ENCODE measurements at regions not wholly inside any gene's neighbourhood (a gene's known extent, or its start where the extent isn't known, plus 50 kb on each side); places are given as distances from the start of the nearest gene placed in this dataset.

DNA sequence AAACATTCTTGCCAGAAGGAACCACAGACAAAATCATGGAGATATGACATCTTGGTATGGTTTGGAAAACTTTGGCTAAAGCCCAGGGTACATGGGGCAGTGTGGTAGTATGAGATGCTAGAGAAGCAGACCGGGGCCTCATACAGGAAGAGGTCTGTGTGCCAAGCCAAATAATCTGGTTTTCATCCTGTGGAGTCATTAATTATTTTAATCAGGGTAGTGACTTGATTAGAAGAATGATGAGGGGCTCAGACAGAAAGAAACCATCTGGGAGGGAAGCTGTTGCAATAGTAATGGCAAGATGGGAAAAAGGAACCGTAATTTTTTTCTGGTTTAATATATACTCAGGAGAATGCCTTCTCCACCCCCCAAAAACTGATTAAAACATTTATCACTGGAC lies 318.0 kb downstream of the BRINP2 start:
- TF ChIP-seq, protein P1, sequence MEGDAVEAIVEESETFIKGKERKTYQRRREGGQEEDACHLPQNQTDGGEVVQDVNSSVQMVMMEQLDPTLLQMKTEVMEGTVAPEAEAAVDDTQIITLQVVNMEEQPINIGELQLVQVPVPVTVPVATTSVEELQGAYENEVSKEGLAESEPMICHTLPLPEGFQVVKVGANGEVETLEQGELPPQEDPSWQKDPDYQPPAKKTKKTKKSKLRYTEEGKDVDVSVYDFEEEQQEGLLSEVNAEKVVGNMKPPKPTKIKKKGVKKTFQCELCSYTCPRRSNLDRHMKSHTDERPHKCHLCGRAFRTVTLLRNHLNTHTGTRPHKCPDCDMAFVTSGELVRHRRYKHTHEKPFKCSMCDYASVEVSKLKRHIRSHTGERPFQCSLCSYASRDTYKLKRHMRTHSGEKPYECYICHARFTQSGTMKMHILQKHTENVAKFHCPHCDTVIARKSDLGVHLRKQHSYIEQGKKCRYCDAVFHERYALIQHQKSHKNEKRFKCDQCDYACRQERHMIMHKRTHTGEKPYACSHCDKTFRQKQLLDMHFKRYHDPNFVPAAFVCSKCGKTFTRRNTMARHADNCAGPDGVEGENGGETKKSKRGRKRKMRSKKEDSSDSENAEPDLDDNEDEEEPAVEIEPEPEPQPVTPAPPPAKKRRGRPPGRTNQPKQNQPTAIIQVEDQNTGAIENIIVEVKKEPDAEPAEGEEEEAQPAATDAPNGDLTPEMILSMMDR (conservative IDR thresholded peaks at IDR 0.05; ENCODE audit: low read length) = no peak
- TF ChIP-seq EZH2phosphoT487 (IDR thresholded peaks at IDR 0.05; ENCODE audit: borderline replicate concordance, low read depth, low read length) = no peak

All from OCI-LY7 (cell line).